SK-N-SH (cell line): ENCODE measurements at regions not wholly inside any gene's neighbourhood (a gene's known extent, or its start where the extent isn't known, plus 50 kb on each side); places are given as distances from the start of the nearest gene placed in this dataset.
"Not testable (repeated sequence)": the region's sequence is repeated elsewhere in the genome, so short reads cannot be mapped to it uniquely, and the experiment has no call there.

Experiments
- CTCF ChIA-PET: fragments of 300-600, 350-600 bp; formaldehyde crosslinking; extraction: SDS; loops from one replicate; lab custom pipeline; 2021; lab: Yijun Ruan, JAX
- POLR2A ChIA-PET: fragments of 350-600 bp; sonication (Branson Sonifier 250); formaldehyde crosslinking; extraction: SDS; loops from one replicate; lab custom pipeline; 2020; ENCODE audit warnings: antibody characterized with exemption, inconsistent platforms; lab: Yijun Ruan, JAX
- DNase-seq: peaks from one replicate; pipeline ENCODE4 v3.0.0; 2012
- H2AFZ ChIP-seq: fragments of 200-600 bp; sonication (generic); 2 replicates; pipeline ENCODE4 v1.8.1; 2016; ENCODE audit warnings: antibody characterized with exemption, mild to moderate bottlenecking, low read depth
- H3F3A ChIP-seq: fragments of 200-600 bp; sonication (generic); replicated peaks from 2 replicates; pipeline ENCODE3; 2016; ENCODE audit warnings: antibody characterized with exemption, mild to moderate bottlenecking; ENCODE audit not compliant: insufficient read depth
- H3K27ac ChIP-seq, 2 experiments: fragments of 200-500 bp in 1 of 2; fragments of 200-600 bp in 1 of 2; sonication (Bioruptor generic) in 1 of 2; sonication (generic), shearing (Covaris generic) in 1 of 2; 2 replicates each; pipeline versions ENCODE4 v1.5.1 to v1.6.1; 2014 to 2016; ENCODE audit warnings: low read depth in 2 of 2, inconsistent platforms in 1 of 2, low read length in 1 of 2, mild to moderate bottlenecking in 1 of 2, mixed read lengths in 1 of 2
- H3K27me3 ChIP-seq: fragments of 200-600 bp; sonication (generic), shearing (Covaris generic); 2 replicates; pipeline ENCODE4 v1.6.1; 2016; ENCODE audit warnings: mixed run types; ENCODE audit not compliant: insufficient read depth
- H3K36me3 ChIP-seq, 2 experiments: fragments of 200-500 bp in 1 of 2; fragments of 200-600 bp in 1 of 2; sonication (Bioruptor generic) in 1 of 2; sonication (generic) in 1 of 2; replicated peaks in 1 of 2; 2 replicates each; pipeline versions ENCODE3 to v1.5.1; 2014 to 2016; ENCODE audit warnings: low read length in 1 of 2, mild to moderate bottlenecking in 1 of 2; ENCODE audit not compliant: insufficient read depth in 2 of 2, control insufficient read depth in 1 of 2
- H3K4me1 ChIP-seq, 2 experiments: fragments of 200-500 bp in 1 of 2; fragments of 200-600 bp in 1 of 2; sonication (Bioruptor generic) in 1 of 2; sonication (generic), shearing (Covaris generic) in 1 of 2; 2 replicates each; pipeline versions ENCODE4 v1.5.1 to v1.6.1; 2014 to 2016; ENCODE audit warnings: low read depth in 1 of 2, low read length in 1 of 2, mixed run types in 1 of 2; ENCODE audit not compliant: insufficient read depth in 2 of 2, control insufficient read depth in 1 of 2
- H3K4me2 ChIP-seq: fragments of 200-600 bp; sonication (generic), shearing (Covaris generic); 2 replicates; pipeline ENCODE4 v1.6.1; 2017; ENCODE audit warnings: mixed run types
- H3K4me3 ChIP-seq, 2 experiments: fragments of 200-500 bp in 1 of 2; fragments of 200-600 bp in 1 of 2; sonication (Bioruptor generic) in 1 of 2; sonication (generic), shearing (Covaris generic) in 1 of 2; 2 replicates each; pipeline versions ENCODE4 v1.5.1 to v1.8.1; 2014 to 2016; ENCODE audit warnings: low read depth in 2 of 2, inconsistent platforms in 1 of 2, low read length in 1 of 2, mild to moderate bottlenecking in 1 of 2, mixed read lengths in 1 of 2, moderate library complexity in 1 of 2
- H3K79me2 ChIP-seq: fragments of 200-600 bp; sonication (generic); 2 replicates; pipeline ENCODE4 v1.8.1; 2017; ENCODE audit warnings: mild to moderate bottlenecking; ENCODE audit not compliant: insufficient read depth
- H3K9ac ChIP-seq: fragments of 200-600 bp; sonication (generic); 2 replicates; pipeline ENCODE4 v1.6.1; 2017; ENCODE audit warnings: mixed run types
- H3K9me2 ChIP-seq: fragments of 200-600 bp; sonication (generic); 2 replicates; pipeline ENCODE4 v1.6.1; 2017; ENCODE audit warnings: mixed run types
- H3K9me3 ChIP-seq: fragments of 200-600 bp; sonication (generic); 2 replicates; pipeline ENCODE4 v1.6.1; 2017; ENCODE audit warnings: mixed run types, mild to moderate bottlenecking, moderate library complexity
- H4K20me1 ChIP-seq: fragments of 200-600 bp; sonication (generic); 2 replicates; pipeline ENCODE4 v1.6.1; 2017; ENCODE audit warnings: mild to moderate bottlenecking, mixed run types; ENCODE audit not compliant: insufficient read depth
- CTCF ChIP-seq: fragments of 200-600 bp; sonication (generic); IDR thresholded peaks from 2 replicates; pipeline ENCODE4 v1.6.1; 2017; ENCODE audit warnings: antibody characterized with exemption, mild to moderate bottlenecking, moderate library complexity
- ELF1 ChIP-seq: IDR thresholded peaks from 2 replicates; pipeline ENCODE4 v1.4.0; 2012
- EP300 ChIP-seq, 2 experiments: IDR thresholded peaks; 2 replicates each; pipeline versions ENCODE4 v1.4.0 to v1.6.1; 2012; ENCODE audit warnings: borderline replicate concordance in 1 of 2, low read depth in 1 of 2, low read length in 1 of 2
- FOXJ3 ChIP-seq: sonication (generic); formaldehyde crosslinking; IDR thresholded peaks from 2 replicates; pipeline ENCODE4 v1.5.1; 2020; ENCODE audit warnings: mild to moderate bottlenecking, missing genetic modification reagents
- GABPA ChIP-seq: IDR thresholded peaks from 2 replicates; pipeline ENCODE4 v1.4.0; 2012; ENCODE audit warnings: low read depth, mild to moderate bottlenecking
- GATA2 ChIP-seq: sonication (generic); formaldehyde crosslinking; IDR thresholded peaks from 2 replicates; pipeline ENCODE4 v1.5.0; 2020; ENCODE audit warnings: mild to moderate bottlenecking, missing genetic modification reagents
- IRF3 ChIP-seq: fragments of 150-350 bp; IDR thresholded peaks from 2 replicates; pipeline ENCODE4 v1.6.1; 2016; ENCODE audit warnings: mild to moderate bottlenecking, low read depth, low read length
- JUND ChIP-seq: IDR thresholded peaks from 2 replicates; pipeline ENCODE4 v1.4.0; 2012
- NRF1 ChIP-seq: IDR thresholded peaks from 2 replicates; pipeline ENCODE4 v1.6.1; 2012; ENCODE audit warnings: low read depth, mild to moderate bottlenecking, low read length
- RCOR1 ChIP-seq: fragments of 150-350 bp; IDR thresholded peaks from 2 replicates; pipeline ENCODE4 v1.6.1; 2017; ENCODE audit warnings: antibody characterized with exemption, low read length
- TAF1 ChIP-seq: IDR thresholded peaks from 2 replicates; pipeline ENCODE4 v1.6.1; 2012; ENCODE audit warnings: low read depth, mild to moderate bottlenecking, low read length, moderate library complexity, borderline replicate concordance
- TCF12 ChIP-seq: IDR thresholded peaks from 2 replicates; pipeline ENCODE4 v1.4.0; 2012
- USF1 ChIP-seq: IDR thresholded peaks from 2 replicates; pipeline ENCODE4 v1.4.0; 2012; ENCODE audit warnings: low read depth, borderline replicate concordance
- WGBS: methylation state at CpG from one replicate; pipeline ENCODE4 v1.1.6; 2017; ENCODE audit warnings: low lambda C conversion rate; 5-methylcytosine and 5-hydroxymethylcytosine counted together

GRCh38 chr3:177453451-177453844, 256.2 kb upstream of the TBL1XR1 start:
- Histone ChIP-seq H3K9me3 (no peaks in the 10 kb centered on the region), H4K20me1 (no peaks in the 10 kb centered on the region), H3K27me3 (no peaks in the 10 kb centered on the region), H3K79me2 (no peaks in the 10 kb centered on the region), H3K4me2 (no peak overlapping the region), H3K4me1 (peaks cover 8 to 19% of the 10 kb centered on the region in 2 experiments; a peak in 3 of 4 replicates), H3F3A (peaks cover 8% of the 10 kb centered on the region), H3K27ac (no peak overlapping the region), H3K4me3 (no peak overlapping the region), H3K9me2 (no peaks in the 10 kb centered on the region), H3K36me3 (no peaks in the 10 kb centered on the region), H3K9ac (no peak overlapping the region), H2AFZ (no peak overlapping the region)
- CTCF ChIA-PET = no interaction called here
- TF ChIP-seq GATA2 (no peak), FOXJ3 (CRISPR knock-in tag) (no peak), NRF1 (no peak), USF1 (no peak), EP300 (IDR thresholded peaks at IDR 0.05; ENCODE audit: borderline replicate concordance in 1 of 2, low read depth in 1 of 2, low read length in 1 of 2) (no peak), RCOR1 (no peak), TCF12 (no peak), ELF1 (no peak), TAF1 (no peak), CTCF (no peak), GABPA (no peak)
- no peak for DNase-seq
- WGBS = 100% methylated on average over 2 of the region's 2 CpGs
- POLR2A ChIA-PET = no interaction called here

- POLR2A ChIA-PET, CTCF ChIA-PET: not testable (repeated sequence)
- WGBS = 100% methylated on average over 1 of the region's 1 CpG
These were observed 259.9 kb upstream of the TBL1XR1 start for GRCh38 chr3:177457204-177457603.

GRCh38 chr3:177459401-177459800, 262.1 kb upstream of the TBL1XR1 start:
- H3F3A ChIP-seq = peaks cover 3% of the 10 kb centered on the region
- WGBS = 92% methylated on average over 2 of the region's 2 CpGs
- no peak overlapping the region for H3K9ac ChIP-seq
- no peak overlapping the region for H3K27ac ChIP-seq
- no peak overlapping the region for H2AFZ ChIP-seq
- peaks cover 0 to 13% of the 10 kb centered on the region in 2 experiments; a peak in 1 of 4 replicates for H3K4me1 ChIP-seq
- no peaks in the 10 kb centered on the region for H3K79me2 ChIP-seq
- no peaks in the 10 kb centered on the region for H3K9me3 ChIP-seq
- H3K9me2 ChIP-seq = no peaks in the 10 kb centered on the region
- DNase-seq = no peak
- H3K27me3 ChIP-seq = no peaks in the 10 kb centered on the region
- CTCF ChIA-PET = no interaction called here
- H3K4me2 ChIP-seq = no peak overlapping the region
- H4K20me1 ChIP-seq = no peaks in the 10 kb centered on the region
- no peaks in the 10 kb centered on the region for H3K36me3 ChIP-seq
- POLR2A ChIA-PET = no interaction called here
- TF ChIP-seq IRF3 = no peak
- no peak for TF ChIP-seq FOXJ3 (CRISPR knock-in tag)
- no peak for TF ChIP-seq TCF12
- no peak for TF ChIP-seq RCOR1
- TF ChIP-seq JUND = no peak
- no peak for TF ChIP-seq NRF1
- no peak for TF ChIP-seq GABPA
- TF ChIP-seq GATA2 = no peak
- TF ChIP-seq, all 33 proteins: peak for 0
- H3K4me3 ChIP-seq = no peak overlapping the region

More at GRCh38 chr3:177457204-177457603, 259.9 kb upstream of the TBL1XR1 start:
- H3K9me2 ChIP-seq, H3K9me3 ChIP-seq, H3F3A ChIP-seq, H4K20me1 ChIP-seq, DNase-seq, H3K36me3 ChIP-seq, H3K27ac ChIP-seq, H3K27me3 ChIP-seq, H3K4me3 ChIP-seq, H3K9ac ChIP-seq, H2AFZ ChIP-seq, H3K4me2 ChIP-seq, H3K79me2 ChIP-seq, H3K4me1 ChIP-seq: not testable (repeated sequence)
